LNCaP clone FGC (cell line): ENCODE measurements at regions not wholly inside any gene's neighbourhood (a gene's known extent, or its start where the extent isn't known, plus 50 kb on each side); places are given as distances from the start of the nearest gene placed in this dataset.

Source experiments
- DNase-seq: peaks from one replicate; pipeline ENCODE4 v3.0.0-alpha.2; 2011; ENCODE audit warnings: low read depth
- H3K4me3 ChIP-seq: 2 replicates; pipeline ENCODE4 v1.5.1; 2011; ENCODE audit warnings: mild to moderate bottlenecking, low read depth, low read length, control low read depth
- TF ChIP-seq, protein P1 (sequence below): IDR thresholded peaks from 2 replicates; pipeline ENCODE4 v1.5.1; 2012; ENCODE audit warnings: mild to moderate bottlenecking; ENCODE audit not compliant: control insufficient read depth, insufficient read depth; ENCODE audit errors: extremely low read depth

DNA sequence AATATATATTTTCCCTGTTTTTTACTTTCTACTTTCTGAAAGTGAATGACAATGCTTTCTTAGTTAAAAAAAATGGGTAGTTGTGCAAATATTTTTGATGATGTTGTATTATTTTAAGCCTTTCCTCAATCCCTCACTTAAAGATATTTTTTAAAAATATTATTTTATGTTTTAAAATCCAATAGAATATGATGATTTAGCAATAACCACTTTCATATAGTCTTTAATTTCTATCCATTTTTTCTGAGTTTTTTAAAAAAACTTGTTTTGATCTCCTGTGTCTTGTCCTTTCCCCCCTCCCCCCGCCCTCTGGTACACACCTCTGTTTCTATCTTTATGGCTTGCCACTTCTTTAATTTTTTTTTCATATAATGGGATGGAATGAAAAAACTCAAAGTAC lies 362.0 kb upstream of the SLITRK6 start:
- TF ChIP-seq, protein P1, sequence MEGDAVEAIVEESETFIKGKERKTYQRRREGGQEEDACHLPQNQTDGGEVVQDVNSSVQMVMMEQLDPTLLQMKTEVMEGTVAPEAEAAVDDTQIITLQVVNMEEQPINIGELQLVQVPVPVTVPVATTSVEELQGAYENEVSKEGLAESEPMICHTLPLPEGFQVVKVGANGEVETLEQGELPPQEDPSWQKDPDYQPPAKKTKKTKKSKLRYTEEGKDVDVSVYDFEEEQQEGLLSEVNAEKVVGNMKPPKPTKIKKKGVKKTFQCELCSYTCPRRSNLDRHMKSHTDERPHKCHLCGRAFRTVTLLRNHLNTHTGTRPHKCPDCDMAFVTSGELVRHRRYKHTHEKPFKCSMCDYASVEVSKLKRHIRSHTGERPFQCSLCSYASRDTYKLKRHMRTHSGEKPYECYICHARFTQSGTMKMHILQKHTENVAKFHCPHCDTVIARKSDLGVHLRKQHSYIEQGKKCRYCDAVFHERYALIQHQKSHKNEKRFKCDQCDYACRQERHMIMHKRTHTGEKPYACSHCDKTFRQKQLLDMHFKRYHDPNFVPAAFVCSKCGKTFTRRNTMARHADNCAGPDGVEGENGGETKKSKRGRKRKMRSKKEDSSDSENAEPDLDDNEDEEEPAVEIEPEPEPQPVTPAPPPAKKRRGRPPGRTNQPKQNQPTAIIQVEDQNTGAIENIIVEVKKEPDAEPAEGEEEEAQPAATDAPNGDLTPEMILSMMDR, result no peak
- DNase-seq, result no peak
- no peak overlapping the region for H3K4me3 ChIP-seq

GRCh38 chr13:86155756-86156155 lies 356.5 kb upstream of the SLITRK6 start:
- H3K4me3 ChIP-seq, result no peak overlapping the region
- TF ChIP-seq, protein P1, result no peak
- no peak for DNase-seq

DNA sequence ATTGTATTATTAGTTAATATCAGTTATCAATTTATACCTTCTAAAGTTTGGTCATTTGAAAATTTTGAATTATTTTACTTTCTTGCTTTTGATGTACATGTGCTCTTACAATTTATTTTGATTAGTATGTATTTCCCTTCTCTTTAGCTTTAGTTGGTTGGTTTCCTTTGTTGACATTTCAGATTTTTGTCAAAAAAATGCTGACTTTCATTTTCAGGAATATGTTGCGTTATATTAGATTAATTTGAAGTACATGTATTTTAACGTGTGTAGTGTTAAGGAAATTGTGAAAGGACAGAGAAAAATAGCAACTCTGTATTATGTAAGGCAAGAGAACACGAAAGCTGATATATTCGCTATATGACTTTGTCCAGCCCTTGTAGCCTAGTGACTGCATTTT lies 342.9 kb upstream of the SLITRK6 start:
- H3K4me3 ChIP-seq, result no peak overlapping the region
- TF ChIP-seq, protein P1, result no peak
- DNase-seq, result no peak

DNA sequence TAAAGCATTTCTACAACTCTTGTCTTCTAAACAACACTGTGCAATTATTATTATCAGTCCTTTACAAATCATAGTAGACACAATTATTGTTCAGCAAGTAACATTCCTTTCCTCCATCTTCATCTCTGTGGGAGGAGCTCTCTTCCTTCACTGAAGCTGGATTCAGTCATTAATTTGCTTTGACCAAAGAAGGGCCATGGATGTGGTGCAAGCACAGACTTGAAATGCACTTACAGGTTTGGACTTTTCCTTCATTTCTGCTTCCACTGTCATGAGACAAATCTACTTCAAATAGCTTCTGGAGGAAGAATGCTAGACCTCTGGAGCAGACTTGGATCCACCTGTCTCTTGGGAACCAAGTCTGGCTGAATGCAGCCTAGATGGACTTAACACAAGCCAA lies 336.6 kb upstream of the SLITRK6 start:
- DNase-seq, result no peak
- TF ChIP-seq, protein P1, result no peak
- H3K4me3 ChIP-seq, result no peak overlapping the region

DNA sequence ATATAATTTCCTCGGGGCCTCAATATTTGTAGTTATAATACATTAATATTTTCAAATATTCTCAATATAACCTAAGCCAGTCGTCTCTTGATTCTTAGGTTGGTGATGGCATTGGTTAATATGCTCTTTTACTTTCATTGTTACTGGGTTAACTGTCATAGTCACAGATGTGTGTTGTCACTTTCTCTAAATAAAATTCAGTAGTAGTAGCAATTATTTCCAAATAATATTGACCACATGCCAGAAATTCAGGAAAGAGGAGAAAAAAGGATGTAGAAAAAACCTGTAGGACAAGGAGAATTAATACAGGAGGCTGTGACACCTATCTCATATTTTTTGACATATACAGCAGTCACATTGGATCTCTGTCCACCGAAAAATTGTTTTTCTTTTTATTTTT lies 322.7 kb upstream of the SLITRK6 start:
- no peak for DNase-seq
- no peak overlapping the region for H3K4me3 ChIP-seq
- TF ChIP-seq, protein P1, result no peak

DNA sequence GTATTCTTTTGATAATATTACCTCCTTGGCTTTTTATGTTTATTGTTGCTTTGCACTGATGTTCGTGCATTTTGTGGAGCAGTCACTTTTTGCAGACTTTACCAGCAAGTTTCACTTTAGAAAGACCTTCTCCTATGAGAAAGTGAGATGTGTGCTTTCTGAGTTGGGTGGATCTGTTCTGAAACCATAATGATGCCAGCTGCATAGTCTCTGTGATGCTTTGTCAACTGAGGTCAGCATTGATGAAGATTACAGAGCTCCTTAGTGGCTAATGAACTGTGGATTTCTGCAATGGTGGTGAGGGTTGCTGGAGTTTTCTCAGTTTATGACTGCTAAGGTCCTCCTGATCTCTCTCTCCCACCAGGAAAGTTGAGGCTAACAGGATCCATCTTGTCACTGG lies 309.9 kb upstream of the SLITRK6 start:
- no peak for DNase-seq
- TF ChIP-seq, protein P1, result no peak

DNA sequence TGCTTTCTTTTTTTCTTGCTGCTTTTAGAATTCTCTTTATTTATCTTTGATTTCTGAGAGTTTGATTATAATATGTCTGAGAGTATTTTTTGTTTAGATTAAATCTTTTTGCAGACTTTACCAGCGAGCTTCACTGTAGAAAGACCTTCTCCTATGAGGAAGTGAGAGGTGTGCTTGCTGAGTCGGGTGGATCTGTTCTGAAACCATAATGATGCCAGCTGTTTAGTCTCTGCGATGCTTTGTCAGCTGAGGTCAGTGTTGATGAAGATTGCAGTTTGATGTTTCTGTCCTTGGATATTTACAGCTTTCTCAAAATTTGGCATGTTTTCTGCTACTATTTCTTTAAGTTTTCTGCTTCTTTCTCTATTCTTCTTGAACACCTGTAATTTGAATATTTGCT lies 309.1 kb upstream of the SLITRK6 start:
- TF ChIP-seq, protein P1, result no peak
- no peak for DNase-seq
- no peak overlapping the region for H3K4me3 ChIP-seq

More for the DNA sequence above, 309.9 kb upstream of the SLITRK6 start:
- no peak overlapping the region for H3K4me3 ChIP-seq
